Vagina (tissue), 2 donors: ENCODE measurements at regions not wholly inside any gene's neighbourhood (a gene's known extent, or its start where the extent isn't known, plus 50 kb on each side); places are given as distances from the start of the nearest gene placed in this dataset.

Experiments
- DNase-seq, 2 donors: peaks; one replicate each; pipeline ENCODE4 v3.0.0-alpha.2; 2017; ENCODE audit errors: extremely low spot score in 2 of 2
- H3K27ac ChIP-seq: fragments of 200-600 bp; sonication (generic); one replicate; pipeline ENCODE4 v1.5.1; 2019
- H3K27me3 ChIP-seq: fragments of 200-600 bp; sonication (generic); one replicate; pipeline ENCODE4 v1.5.1; 2019
- H3K36me3 ChIP-seq, 2 donors: fragments of 200-600 bp; sonication (generic); one replicate each; pipeline ENCODE4 v1.5.1; 2017 to 2019
- H3K4me1 ChIP-seq: fragments of 200-600 bp; sonication (generic); one replicate; pipeline ENCODE4 v1.5.1; 2019
- H3K4me3 ChIP-seq, 2 donors: fragments of 200-600 bp; sonication (generic); 1 replicate in 1 of 2; 2 replicates in 1 of 2; pipeline ENCODE4 v1.5.1; 2016 to 2019
- H3K9me3 ChIP-seq: fragments of 200-600 bp; sonication (generic); one replicate; pipeline ENCODE4 v1.5.1; 2019
- POLR2A ChIP-seq, 2 donors: fragments of 450-650 bp; IDR thresholded peaks; one replicate each; pipeline ENCODE4 v1.6.1; 2017; ENCODE audit warnings: antibody characterized with exemption in 2 of 2, mild to moderate bottlenecking in 2 of 2, moderate library complexity in 2 of 2
- POLR2AphosphoS5 ChIP-seq, 2 donors: sonication (generic); formaldehyde crosslinking; IDR thresholded peaks; one replicate each; pipeline ENCODE4 v1.9.0; 2017; ENCODE audit warnings: antibody characterized with exemption in 2 of 2, mild to moderate bottlenecking in 2 of 2, low read depth in 1 of 2; ENCODE audit not compliant: insufficient read depth in 1 of 2
- intact Hi-C: fragments of 100-400 bp; cut with DNase I; formaldehyde crosslinking; loops from one replicate; pipeline ENCODE4 v1.15.1; 2023
- TF ChIP-seq, protein P1 (sequence below), 3 experiments: fragments of 450-650 bp in 2 of 3; fragments of 200-600 bp in 1 of 3; sonication (generic) in 1 of 3; IDR thresholded peaks; one replicate each; pipeline ENCODE4 v1.5.1; 2017 to 2019; ENCODE audit warnings: antibody characterized with exemption in 3 of 3, mild to moderate bottlenecking in 2 of 3, moderate library complexity in 2 of 3

DNA sequence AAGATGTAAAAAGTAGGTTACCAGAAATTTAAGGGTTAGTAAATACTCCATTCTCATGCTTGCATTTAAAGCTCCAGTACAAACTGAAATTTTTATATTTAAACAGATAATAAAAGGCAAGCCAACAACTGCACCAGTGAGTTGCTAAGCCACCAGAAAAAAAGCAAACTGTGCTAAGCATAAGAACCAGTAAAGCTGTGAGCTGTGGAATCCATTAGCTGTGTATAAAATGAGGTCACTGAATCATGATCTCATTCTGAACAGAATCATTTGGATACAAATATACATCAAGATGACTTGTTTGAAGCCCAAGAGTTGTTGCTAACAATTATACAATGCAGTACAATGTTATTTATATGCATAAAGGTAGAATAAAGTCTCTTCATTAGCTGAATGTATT is 1312.2 kb downstream of the SI start:
- Histone ChIP-seq H3K9me3 (no peaks in the 10 kb centered on the region), H3K36me3 (no peaks in the 10 kb centered on the region), H3K27me3 (no peaks in the 10 kb centered on the region), H3K27ac (no peak overlapping the region), H3K4me3 (no peak overlapping the region), H3K4me1 (no peaks in the 10 kb centered on the region)
- DNase-seq: no peak
- TF ChIP-seq, protein P1, sequence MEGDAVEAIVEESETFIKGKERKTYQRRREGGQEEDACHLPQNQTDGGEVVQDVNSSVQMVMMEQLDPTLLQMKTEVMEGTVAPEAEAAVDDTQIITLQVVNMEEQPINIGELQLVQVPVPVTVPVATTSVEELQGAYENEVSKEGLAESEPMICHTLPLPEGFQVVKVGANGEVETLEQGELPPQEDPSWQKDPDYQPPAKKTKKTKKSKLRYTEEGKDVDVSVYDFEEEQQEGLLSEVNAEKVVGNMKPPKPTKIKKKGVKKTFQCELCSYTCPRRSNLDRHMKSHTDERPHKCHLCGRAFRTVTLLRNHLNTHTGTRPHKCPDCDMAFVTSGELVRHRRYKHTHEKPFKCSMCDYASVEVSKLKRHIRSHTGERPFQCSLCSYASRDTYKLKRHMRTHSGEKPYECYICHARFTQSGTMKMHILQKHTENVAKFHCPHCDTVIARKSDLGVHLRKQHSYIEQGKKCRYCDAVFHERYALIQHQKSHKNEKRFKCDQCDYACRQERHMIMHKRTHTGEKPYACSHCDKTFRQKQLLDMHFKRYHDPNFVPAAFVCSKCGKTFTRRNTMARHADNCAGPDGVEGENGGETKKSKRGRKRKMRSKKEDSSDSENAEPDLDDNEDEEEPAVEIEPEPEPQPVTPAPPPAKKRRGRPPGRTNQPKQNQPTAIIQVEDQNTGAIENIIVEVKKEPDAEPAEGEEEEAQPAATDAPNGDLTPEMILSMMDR (IDR thresholded peaks at IDR 0.05): no peak
- TF ChIP-seq POLR2AphosphoS5 (IDR thresholded peaks at IDR 0.05; ENCODE audit: insufficient read depth in 1 of 2, low read depth in 1 of 2) (no peak), POLR2A (IDR thresholded peaks at IDR 0.05) (no peak)
- intact Hi-C loops: no loop called here

GRCh38 chr3:163753033-163753432 is 1325.3 kb downstream of the SI start:
- H3K4me1 ChIP-seq: no peaks in the 10 kb centered on the region
- no peaks in the 10 kb centered on the region for H3K27me3 ChIP-seq
- H3K4me3 ChIP-seq: no peak overlapping the region
- no peaks in the 10 kb centered on the region for H3K9me3 ChIP-seq
- no peak for TF ChIP-seq POLR2AphosphoS5 (IDR thresholded peaks at IDR 0.05; ENCODE audit: insufficient read depth in 1 of 2, low read depth in 1 of 2)
- TF ChIP-seq POLR2A (IDR thresholded peaks at IDR 0.05): no peak
- TF ChIP-seq, protein P1 (IDR thresholded peaks at IDR 0.05): no peak
- H3K36me3 ChIP-seq: no peaks in the 10 kb centered on the region
- no peak for DNase-seq
- H3K27ac ChIP-seq: no peak overlapping the region
- intact Hi-C loops: no loop called here

DNA sequence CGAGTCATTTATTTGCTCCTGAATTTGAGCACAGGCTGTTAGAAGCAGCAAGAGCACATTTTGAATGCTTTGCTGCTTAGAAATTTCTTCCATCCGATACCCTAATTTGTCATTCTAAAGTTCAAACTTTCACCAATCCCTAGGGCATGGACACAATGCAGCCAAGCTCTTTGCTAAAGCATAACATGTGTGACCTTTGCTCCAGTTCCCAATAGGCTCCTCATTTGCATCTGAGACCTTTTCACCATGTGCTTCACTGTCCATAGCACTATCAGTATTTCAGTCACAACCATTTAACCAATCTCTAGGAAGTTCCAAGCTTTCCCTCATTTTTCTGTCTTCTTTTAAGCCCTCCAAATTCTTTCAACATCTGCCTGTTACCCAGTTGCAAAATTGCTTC is 1333.1 kb downstream of the SI start:
- H3K4me1 ChIP-seq: no peaks in the 10 kb centered on the region
- no peak for DNase-seq
- no peaks in the 10 kb centered on the region for H3K36me3 ChIP-seq
- H3K27ac ChIP-seq: no peak overlapping the region
- TF ChIP-seq, protein P1 (IDR thresholded peaks at IDR 0.05): no peak
- no peak for TF ChIP-seq POLR2A (IDR thresholded peaks at IDR 0.05)
- TF ChIP-seq POLR2AphosphoS5 (IDR thresholded peaks at IDR 0.05; ENCODE audit: insufficient read depth in 1 of 2, low read depth in 1 of 2): no peak
- no peaks in the 10 kb centered on the region for H3K27me3 ChIP-seq
- H3K9me3 ChIP-seq: no peaks in the 10 kb centered on the region
- intact Hi-C loops: no loop called here
- H3K4me3 ChIP-seq: no peak overlapping the region

DNA sequence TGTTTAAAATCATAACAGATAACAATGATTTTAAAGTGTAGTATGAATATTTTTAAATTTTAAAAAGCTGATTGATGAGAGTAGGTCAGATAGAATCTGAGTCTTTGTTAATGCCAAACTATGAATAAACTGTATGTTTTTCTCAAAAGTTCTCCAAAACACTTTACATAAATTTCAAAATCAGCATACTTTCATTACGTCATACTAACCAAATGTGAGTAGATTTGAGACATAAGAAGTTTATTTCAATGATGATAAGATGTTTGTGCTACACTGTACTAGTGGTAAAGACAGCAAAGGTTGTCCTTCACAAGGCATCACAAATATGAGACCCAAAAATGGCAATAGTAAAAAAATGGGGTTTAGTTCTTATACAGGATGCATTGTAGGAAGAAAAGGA is 1342.9 kb downstream of the SI start:
- intact Hi-C loops: no loop called here
- Histone ChIP-seq H3K4me3 (no peak overlapping the region), H3K27ac (no peak overlapping the region), H3K27me3 (no peaks in the 10 kb centered on the region), H3K4me1 (no peaks in the 10 kb centered on the region), H3K36me3 (no peaks in the 10 kb centered on the region), H3K9me3 (no peaks in the 10 kb centered on the region)
- TF ChIP-seq, protein P1 (IDR thresholded peaks at IDR 0.05): no peak
- no peak for TF ChIP-seq POLR2A (IDR thresholded peaks at IDR 0.05)
- no peak for TF ChIP-seq POLR2AphosphoS5 (IDR thresholded peaks at IDR 0.05; ENCODE audit: insufficient read depth in 1 of 2, low read depth in 1 of 2)
- no peak for DNase-seq

- DNase-seq: no peak
- Histone ChIP-seq H3K4me3 (no peak overlapping the region), H3K9me3 (no peaks in the 10 kb centered on the region), H3K27me3 (no peaks in the 10 kb centered on the region), H3K27ac (no peak overlapping the region), H3K36me3 (no peaks in the 10 kb centered on the region), H3K4me1 (no peaks in the 10 kb centered on the region)
- intact Hi-C loops: no loop called here
- TF ChIP-seq POLR2A (IDR thresholded peaks at IDR 0.05) (no peak), POLR2AphosphoS5 (IDR thresholded peaks at IDR 0.05; ENCODE audit: insufficient read depth in 1 of 2, low read depth in 1 of 2) (no peak)
- TF ChIP-seq, protein P1 (IDR thresholded peaks at IDR 0.05): no peak
These were observed 1347.6 kb downstream of the SI start for GRCh38 chr3:163730684-163731083.
